PC-3 (cell line): ENCODE measurements at regions not wholly inside any gene's neighbourhood (a gene's known extent, or its start where the extent isn't known, plus 50 kb on each side); places are given as distances from the start of the nearest gene placed in this dataset.

ENCODE experiments used
- ATAC-seq: fragments of 200-7000 bp; cut with Tn5 transposase; 2 replicates; pipeline ENCODE4 v1.9.1; 2020; ENCODE audit warnings: mild to moderate bottlenecking, moderate library complexity
- BruUV-seq: library from RNA; stranded (reverse); fragments of 400-500 nt; replicated peaks from 2 replicates; lab custom pipeline; 2021; lab: Mats Ljungman, UMichigan
- CTCF ChIA-PET: fragments of 300-600 bp; sonication (Branson Sonifier 250); formaldehyde crosslinking; loops from one replicate; lab custom pipeline; 2022; ENCODE audit warnings: antibody characterized with exemption; lab: Charles Lee
- POLR2A ChIA-PET: fragments of 300-600 bp; sonication (Branson Sonifier 250); formaldehyde crosslinking; loops from one replicate; lab custom pipeline; 2022; ENCODE audit warnings: antibody characterized with exemption; ENCODE audit not compliant: unreplicated experiment; lab: Charles Lee
- DNase-seq: peaks from one replicate; pipeline ENCODE4 v3.0.0-alpha.2; 2015
- H2AFZ ChIP-seq: fragments of 300-600 bp; sonication (generic); 2 replicates; pipeline ENCODE4 v1.6.0; 2016; ENCODE audit warnings: antibody characterized with exemption, low read length
- H3F3A ChIP-seq: fragments of 300-600 bp; sonication (generic); one replicate; pipeline ENCODE4 v1.6.0; 2017; ENCODE audit warnings: antibody characterized with exemption, low read length, control low read depth, mild to moderate bottlenecking; ENCODE audit not compliant: unreplicated experiment
- H3K27ac ChIP-seq: fragments of 300-600 bp; sonication (generic); 2 replicates; pipeline ENCODE4 v1.5.1; 2016; ENCODE audit warnings: mild to moderate bottlenecking, low read length
- H3K27me3 ChIP-seq: fragments of 300-600 bp; sonication (generic); 2 replicates; pipeline ENCODE4 v1.6.1; 2016; ENCODE audit warnings: low read length, mixed read lengths
- H3K36me3 ChIP-seq: fragments of 300-600 bp; sonication (generic); 2 replicates; pipeline ENCODE4 v1.6.1; 2016; ENCODE audit warnings: low read depth, mixed run types, low read length, mixed read lengths
- H3K4me1 ChIP-seq: fragments of 300-600 bp; sonication (generic); 2 replicates; pipeline ENCODE4 v1.5.1; 2016; ENCODE audit warnings: low read length; ENCODE audit not compliant: insufficient read depth
- H3K4me2 ChIP-seq: fragments of 300-600 bp; sonication (generic); 2 replicates; pipeline ENCODE4 v1.6.0; 2016; ENCODE audit warnings: low read length
- H3K4me3 ChIP-seq: fragments of 300-600 bp; sonication (generic); 2 replicates; pipeline ENCODE4 v1.5.1; 2016; ENCODE audit warnings: mild to moderate bottlenecking, low read length, mixed read lengths
- H3K79me2 ChIP-seq: fragments of 300-600 bp; sonication (generic); 2 replicates; pipeline ENCODE4 v1.6.1; 2017; ENCODE audit warnings: low read length, mixed read lengths
- H3K9ac ChIP-seq: fragments of 300-600 bp; sonication (generic); 2 replicates; pipeline ENCODE4 v1.6.0; 2016; ENCODE audit warnings: mild to moderate bottlenecking, low read length
- H3K9me2 ChIP-seq: fragments of 300-600 bp; sonication (generic); replicated peaks from 2 replicates; pipeline ENCODE4 v1.6.1; 2016; ENCODE audit warnings: mixed run types, low read length, mixed read lengths
- H3K9me3 ChIP-seq: fragments of 300-600 bp; sonication (generic); 2 replicates; pipeline ENCODE4 v1.6.1; 2016; ENCODE audit warnings: low read length, mixed read lengths
- H4K20me1 ChIP-seq: fragments of 300-600 bp; sonication (generic); 2 replicates; pipeline ENCODE4 v1.6.1; 2016; ENCODE audit warnings: low read length, mixed read lengths
- EZH2 ChIP-seq: fragments of 300-600 bp; sonication (generic); IDR thresholded peaks from one replicate; pipeline ENCODE4 v1.6.1; 2017; ENCODE audit warnings: antibody characterized with exemption, mild to moderate bottlenecking, low read length; ENCODE audit not compliant: unreplicated experiment
- EZH2phosphoT487 ChIP-seq: fragments of 300-600 bp; sonication (generic); IDR thresholded peaks from 2 replicates; pipeline ENCODE4 v1.6.1; 2018; ENCODE audit warnings: mild to moderate bottlenecking, antibody characterized with exemption, low read length, borderline replicate concordance
- intact Hi-C: fragments of 100-400 bp; cut with micrococcal nuclease; formaldehyde crosslinking; loops from 2 replicates; pipeline ENCODE4 v1.9.0; 2023
- TF ChIP-seq, protein P1 (sequence below): fragments of 300-600 bp; sonication (generic); conservative IDR thresholded peaks from 2 replicates; pipeline ENCODE4 v1.5.1; 2017; ENCODE audit warnings: antibody characterized with exemption, low read depth, mild to moderate bottlenecking, low read length

DNA sequence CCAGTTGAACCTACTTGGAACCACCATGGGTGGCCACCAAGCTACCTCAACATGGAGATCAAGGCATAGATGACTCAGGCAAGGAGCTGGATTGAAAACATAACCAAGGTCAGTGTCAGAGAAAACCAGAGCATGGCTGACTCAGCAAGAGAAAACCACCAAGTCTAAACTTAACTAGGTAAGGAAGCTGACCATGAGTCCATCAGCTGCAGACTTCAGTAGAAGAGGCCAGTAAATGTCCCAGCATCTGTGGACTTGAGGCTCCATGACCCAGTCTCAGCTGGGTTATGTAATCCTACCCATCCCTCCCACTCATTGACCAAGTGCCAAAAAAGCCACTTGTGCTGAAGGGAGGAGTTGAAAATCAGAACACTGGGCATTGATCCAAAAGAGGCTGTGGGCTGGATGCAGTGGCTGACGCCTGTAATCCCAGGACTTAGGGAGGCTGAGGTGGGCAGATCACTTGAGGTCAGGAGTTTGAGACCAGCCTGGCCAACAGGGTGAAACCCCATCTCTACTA is 93.7 kb upstream of the CBLN4 start:
- intact Hi-C loops: no loop called here
- BruUV-seq: no TSS peak
- no peaks in the 10 kb centered on the region for H3F3A ChIP-seq
- no peaks in the 10 kb centered on the region for H3K4me1 ChIP-seq
- POLR2A ChIA-PET: no interaction called here
- no peaks in the 10 kb centered on the region for H3K9me2 ChIP-seq
- H3K9me3 ChIP-seq: peaks cover 39% of the 10 kb centered on the region
- CTCF ChIA-PET: no interaction called here
- ATAC-seq (no peak), DNase-seq (no peak)
- H3K36me3 ChIP-seq: no peaks in the 10 kb centered on the region
- no peak overlapping the region for H3K4me2 ChIP-seq
- H4K20me1 ChIP-seq: no peaks in the 10 kb centered on the region
- no peak overlapping the region for H3K4me3 ChIP-seq
- H3K79me2 ChIP-seq: no peaks in the 10 kb centered on the region
- no peak overlapping the region for H2AFZ ChIP-seq
- H3K27me3 ChIP-seq: no peaks in the 10 kb centered on the region
- H3K9ac ChIP-seq: no peak overlapping the region
- H3K27ac ChIP-seq: no peak overlapping the region
- no peak for TF ChIP-seq EZH2
- TF ChIP-seq, protein P1, sequence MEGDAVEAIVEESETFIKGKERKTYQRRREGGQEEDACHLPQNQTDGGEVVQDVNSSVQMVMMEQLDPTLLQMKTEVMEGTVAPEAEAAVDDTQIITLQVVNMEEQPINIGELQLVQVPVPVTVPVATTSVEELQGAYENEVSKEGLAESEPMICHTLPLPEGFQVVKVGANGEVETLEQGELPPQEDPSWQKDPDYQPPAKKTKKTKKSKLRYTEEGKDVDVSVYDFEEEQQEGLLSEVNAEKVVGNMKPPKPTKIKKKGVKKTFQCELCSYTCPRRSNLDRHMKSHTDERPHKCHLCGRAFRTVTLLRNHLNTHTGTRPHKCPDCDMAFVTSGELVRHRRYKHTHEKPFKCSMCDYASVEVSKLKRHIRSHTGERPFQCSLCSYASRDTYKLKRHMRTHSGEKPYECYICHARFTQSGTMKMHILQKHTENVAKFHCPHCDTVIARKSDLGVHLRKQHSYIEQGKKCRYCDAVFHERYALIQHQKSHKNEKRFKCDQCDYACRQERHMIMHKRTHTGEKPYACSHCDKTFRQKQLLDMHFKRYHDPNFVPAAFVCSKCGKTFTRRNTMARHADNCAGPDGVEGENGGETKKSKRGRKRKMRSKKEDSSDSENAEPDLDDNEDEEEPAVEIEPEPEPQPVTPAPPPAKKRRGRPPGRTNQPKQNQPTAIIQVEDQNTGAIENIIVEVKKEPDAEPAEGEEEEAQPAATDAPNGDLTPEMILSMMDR: no peak
- TF ChIP-seq EZH2phosphoT487: no peak

DNA sequence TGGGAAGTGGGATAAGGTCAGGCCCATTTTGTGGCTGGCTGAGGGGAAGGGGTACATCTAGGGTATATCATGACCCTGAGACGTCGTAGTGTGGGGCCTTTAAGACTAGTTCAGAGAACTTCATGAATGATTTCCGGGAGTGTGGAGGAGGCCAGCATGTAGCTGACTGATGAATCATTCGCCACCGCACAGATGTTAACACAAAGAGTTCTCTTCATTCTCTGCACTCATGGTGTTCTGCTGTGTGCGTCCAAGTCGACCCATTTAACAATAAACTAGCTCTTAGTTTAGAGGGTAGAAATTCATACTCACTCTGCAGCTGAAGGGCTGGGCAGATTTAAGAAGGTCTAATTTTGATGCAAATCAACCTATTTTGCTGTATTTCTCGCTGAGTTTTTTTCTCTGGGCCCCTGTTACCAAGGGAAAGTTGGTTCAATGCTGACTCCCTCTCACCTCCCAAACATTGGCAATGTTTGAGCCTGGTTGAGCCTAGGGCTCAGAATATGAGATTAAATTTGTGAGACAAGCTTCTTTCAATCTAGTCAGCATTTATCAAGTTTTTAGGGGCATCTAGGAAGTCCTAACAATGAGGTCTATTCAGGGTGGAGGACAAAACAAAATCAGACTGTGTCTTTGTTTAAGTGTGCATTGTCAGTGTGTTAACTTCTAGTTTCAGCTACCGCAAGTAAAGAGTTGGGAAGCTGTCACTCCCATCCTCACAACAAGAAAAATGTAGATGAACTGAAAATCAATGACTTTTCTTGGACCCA is 106.8 kb upstream of the CBLN4 start:
- Histone ChIP-seq H3K9me2 (no peaks in the 10 kb centered on the region), H3K79me2 (no peaks in the 10 kb centered on the region), H3K27ac (no peak overlapping the region), H2AFZ (no peak overlapping the region), H3K4me3 (no peak overlapping the region), H3K36me3 (no peaks in the 10 kb centered on the region), H3K4me2 (no peak overlapping the region), H4K20me1 (no peaks in the 10 kb centered on the region), H3K4me1 (no peaks in the 10 kb centered on the region), H3K9me3 (peaks cover 24% of the 10 kb centered on the region), H3K27me3 (0 out of 2 replicates have a peak, but pooled peaks cover 2% of the 10 kb centered on the region), H3F3A (no peaks in the 10 kb centered on the region), H3K9ac (no peak overlapping the region)
- intact Hi-C loops: no loop called here
- ChIA-PET CTCF (no interaction called here), POLR2A (no interaction called here)
- DNase-seq (no peak), ATAC-seq (no peak)
- TF ChIP-seq, protein P1: no peak
- TF ChIP-seq EZH2: no peak
- no peak for TF ChIP-seq EZH2phosphoT487
- BruUV-seq: no TSS peak

DNA sequence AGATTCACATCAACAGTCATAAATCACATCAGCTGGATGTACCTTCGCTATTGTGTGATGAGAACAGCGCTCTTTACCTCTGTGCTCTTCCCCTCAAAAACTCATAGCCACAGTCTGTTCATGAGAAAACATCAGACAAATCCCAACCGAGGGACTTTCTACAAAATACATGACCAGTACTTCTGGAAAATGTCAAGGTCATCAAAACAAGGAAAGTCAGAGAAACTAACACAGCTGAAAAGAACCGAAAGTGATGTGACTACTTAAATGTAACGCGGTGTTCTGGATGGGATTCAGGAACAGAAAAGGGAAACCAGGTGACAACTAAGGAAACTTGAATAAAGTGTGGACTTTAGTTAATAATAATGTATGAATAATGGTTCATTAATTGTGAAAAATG is 112.0 kb upstream of the CBLN4 start:
- Histone ChIP-seq H3F3A (no peaks in the 10 kb centered on the region), H3K27ac (no peak overlapping the region), H3K36me3 (no peaks in the 10 kb centered on the region), H3K9me2 (no peaks in the 10 kb centered on the region), H3K4me1 (no peaks in the 10 kb centered on the region), H3K9me3 (peaks cover 16% of the 10 kb centered on the region), H3K4me3 (no peak overlapping the region), H4K20me1 (no peaks in the 10 kb centered on the region), H3K4me2 (no peak overlapping the region), H3K27me3 (0 out of 2 replicates have a peak, but pooled peaks cover 9% of the 10 kb centered on the region), H3K9ac (no peak overlapping the region), H3K79me2 (no peaks in the 10 kb centered on the region), H2AFZ (no peak overlapping the region)
- DNase-seq (no peak), ATAC-seq (no peak)
- intact Hi-C loops: no loop called here
- ChIA-PET POLR2A (no interaction called here), CTCF (no interaction called here)
- TF ChIP-seq EZH2: no peak
- TF ChIP-seq, protein P1: no peak
- TF ChIP-seq EZH2phosphoT487: no peak
- BruUV-seq: no TSS peak
